ENCODE measurements at regions not wholly inside any gene's neighbourhood (a gene's known extent, or its start where the extent isn't known, plus 50 kb on each side); places are given as distances from the start of the nearest gene placed in this dataset.
"Not testable (repeated sequence)": the region's sequence is repeated elsewhere in the genome, so short reads cannot be mapped to it uniquely, and the experiment has no call there.

DNA sequence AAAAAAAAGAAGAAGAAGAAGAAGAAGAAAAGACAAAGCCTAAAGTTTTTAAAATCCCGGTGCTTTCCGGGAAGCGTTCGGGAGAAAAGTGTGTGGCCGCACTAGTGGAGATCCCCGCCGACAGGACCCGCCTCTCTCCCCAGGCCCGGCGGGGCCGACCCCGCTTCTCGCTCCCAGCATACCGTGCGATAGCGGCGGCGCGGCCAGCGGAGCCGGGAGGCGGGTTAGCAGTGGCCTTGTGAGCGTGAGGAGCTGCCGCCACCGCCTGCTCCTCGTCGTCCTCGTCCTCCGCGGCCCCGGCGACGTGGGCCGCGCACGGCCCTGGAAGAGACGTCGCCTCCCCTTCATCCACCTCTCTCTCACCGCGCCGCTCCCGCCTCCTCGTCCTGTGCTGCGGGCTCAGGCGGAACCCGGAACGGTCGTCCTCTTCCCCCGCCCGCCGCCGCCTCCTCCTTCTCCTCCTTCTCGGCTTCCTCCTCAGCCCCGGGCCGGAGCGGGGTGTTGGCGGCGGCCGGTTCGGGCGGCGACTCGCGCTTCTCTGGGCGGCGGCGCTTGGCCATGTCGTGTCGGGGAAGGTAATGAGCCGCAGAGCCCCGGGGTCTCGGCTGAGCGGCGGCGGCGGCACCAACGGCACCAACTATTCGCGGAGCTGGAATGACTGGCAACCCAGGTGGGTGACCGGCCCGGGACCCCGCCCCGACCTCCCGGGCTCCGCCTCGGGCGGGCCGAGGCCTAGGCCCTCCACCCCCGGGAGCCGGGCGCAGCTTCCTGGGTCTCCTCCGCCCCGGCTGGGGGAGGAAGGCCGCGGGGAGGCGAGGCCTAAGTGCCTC lies 62.6 kb upstream of the CDR2 start:
- DNase-seq = peak; percentile 8

DNA sequence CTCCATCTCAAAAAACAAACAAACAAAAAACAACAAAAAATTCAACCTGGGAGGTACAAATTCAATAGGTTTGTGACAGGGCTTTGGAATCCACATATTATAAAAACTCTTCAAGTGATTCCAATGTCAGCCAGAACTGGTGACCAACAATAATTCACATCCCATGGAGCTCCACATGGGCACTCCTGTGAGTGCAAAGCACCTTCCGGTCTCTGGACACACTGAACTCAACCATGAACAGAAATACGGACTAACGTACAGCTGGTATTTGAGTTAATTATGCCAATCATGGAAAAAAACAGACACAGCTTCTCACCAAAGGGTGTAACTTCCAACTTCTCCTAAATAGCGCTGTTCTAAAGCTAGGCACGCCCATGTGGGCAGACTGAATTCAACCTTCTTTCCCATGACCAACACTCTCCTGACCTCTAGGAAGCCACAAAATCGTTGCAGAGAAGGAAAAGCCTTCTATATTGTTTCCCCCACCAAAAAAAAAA lies 62.0 kb upstream of the CDR2 start:
- not testable (repeated sequence) for DNase-seq

- not testable (repeated sequence) for DNase-seq
Observed at GRCh38 chr16:22431314-22431713, 56.9 kb upstream of the CDR2 start.

GRCh38 chr16:22428654-22429053 lies 54.2 kb upstream of the CDR2 start:
- no peak for DNase-seq

DNA sequence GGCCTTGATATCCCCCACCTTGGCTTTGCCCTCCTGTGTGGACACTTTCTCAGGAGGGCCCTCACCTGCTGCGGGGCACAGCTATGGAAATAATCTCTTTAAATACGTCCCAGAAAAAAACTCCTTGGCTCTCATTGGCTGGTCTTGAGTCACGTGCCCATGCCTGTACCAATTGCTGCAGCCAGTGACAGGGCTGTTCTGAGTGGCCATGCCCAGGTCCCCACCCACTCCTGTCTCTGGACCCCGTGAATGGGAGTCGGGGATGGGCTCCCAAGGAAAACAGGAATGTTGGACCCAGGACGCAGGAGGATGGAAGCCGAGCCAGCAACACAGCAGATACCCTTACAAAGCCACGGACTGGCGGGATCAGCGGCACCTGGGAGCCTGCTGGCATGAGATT lies 53.1 kb upstream of the CDR2 start:
- DNase-seq = no peak

DNA sequence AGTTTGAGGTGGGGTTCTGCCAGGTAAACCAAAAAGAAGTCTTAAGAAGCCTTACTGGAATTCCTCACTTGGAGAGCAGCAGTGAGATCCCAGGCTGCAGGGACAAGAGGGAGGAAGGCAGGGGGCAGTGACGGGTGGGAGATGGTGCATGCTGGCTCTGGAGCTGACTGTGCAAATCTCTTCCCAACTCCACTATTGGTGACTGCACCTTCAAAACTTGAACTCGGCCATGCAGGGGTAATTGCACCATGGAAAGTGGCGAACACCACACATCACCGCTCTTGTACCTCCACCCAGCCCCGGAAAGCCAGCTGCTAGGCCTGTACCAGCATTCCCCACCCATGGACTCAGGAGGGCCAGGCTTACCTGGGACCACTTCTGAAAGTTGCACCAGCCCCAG lies 51.4 kb upstream of the CDR2 start:
- no peak for DNase-seq

GRCh38 chr16:22425036-22425801 lies 50.8 kb upstream of the CDR2 start:
- DNase-seq = no peak

DNA sequence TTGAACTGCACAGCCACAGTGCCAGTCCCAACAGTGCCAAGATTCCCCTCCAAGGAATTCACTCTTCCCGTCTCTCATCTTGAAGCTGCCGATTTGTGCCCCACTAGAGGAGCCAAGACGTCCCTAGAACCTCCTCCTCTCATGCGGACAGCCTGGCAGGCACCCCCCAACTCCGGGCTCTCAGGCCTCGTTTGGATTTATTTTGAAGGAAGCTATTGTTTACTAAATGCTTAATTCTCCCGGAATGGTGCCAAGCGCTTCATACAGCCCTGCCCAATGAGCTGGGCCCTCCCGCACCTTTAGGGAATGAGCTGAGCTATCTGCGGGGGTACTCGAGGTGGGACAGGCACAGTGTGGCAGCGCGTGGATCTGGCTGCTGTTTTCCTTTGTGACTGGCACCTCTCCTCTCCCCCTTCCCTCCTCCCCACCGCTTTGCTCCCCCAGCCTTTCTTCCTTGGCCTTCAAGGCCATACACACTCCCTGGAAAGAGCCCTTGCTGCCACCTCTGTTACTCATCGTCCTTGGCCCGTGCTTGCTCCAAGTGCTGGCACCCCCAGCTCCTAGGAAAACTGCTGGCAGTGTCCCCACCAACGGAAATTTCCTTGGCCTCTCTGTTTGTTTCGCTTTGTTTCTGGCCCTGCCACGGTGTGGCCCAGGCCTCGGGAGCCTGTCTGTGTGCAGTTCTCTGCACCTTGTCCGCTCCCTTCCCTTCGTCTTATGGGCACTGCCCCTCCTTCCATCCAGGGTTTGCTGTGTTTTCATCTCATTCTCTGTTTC lies 49.9 kb upstream of the CDR2 start:
- no peak for DNase-seq
